GM12891 (cell line): ENCODE measurements at regions not wholly inside any gene's neighbourhood (a gene's known extent, or its start where the extent isn't known, plus 50 kb on each side); places are given as distances from the start of the nearest gene placed in this dataset.

Experiments
- POLR2A ChIP-seq: IDR thresholded peaks from 2 replicates; pipeline ENCODE4 v1.6.1; 2011; ENCODE audit warnings: low read depth, low read length, control low read depth
- POLR2AphosphoS5 ChIP-seq: IDR thresholded peaks from 2 replicates; pipeline ENCODE4 v1.6.1; 2011; ENCODE audit warnings: low read depth, low read length, control low read depth

DNA sequence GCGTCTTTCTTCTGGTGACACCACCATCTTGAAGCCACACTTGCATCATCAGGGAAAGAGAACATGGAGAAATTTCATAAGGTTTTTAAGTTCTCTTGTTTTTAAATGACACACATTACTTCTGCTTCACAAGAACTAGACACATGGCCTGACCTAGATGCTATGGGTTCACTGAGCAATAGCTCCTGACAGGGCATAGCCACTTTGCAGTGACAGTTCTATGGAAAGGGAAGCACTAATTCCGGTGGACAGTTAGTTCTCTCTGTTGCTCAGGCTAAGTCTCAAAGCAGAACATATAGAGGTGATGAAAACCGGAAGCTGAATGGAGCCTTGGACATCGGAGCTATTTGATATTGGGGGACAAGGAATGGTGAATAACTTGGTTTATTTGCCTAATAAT is 940.1 kb upstream of the WWC1 start:
- TF ChIP-seq POLR2AphosphoS5: no peak
- TF ChIP-seq POLR2A: no peak
